GM21786 (cell line): ENCODE measurements at regions not wholly inside any gene's neighbourhood (a gene's known extent, or its start where the extent isn't known, plus 50 kb on each side); places are given as distances from the start of the nearest gene placed in this dataset.
"Not testable (repeated sequence)": the region's sequence is repeated elsewhere in the genome, so short reads cannot be mapped to it uniquely, and the experiment has no call there.

Experiments used
- ATAC-seq: cut with Tn5 transposase; IDR thresholded peaks from one replicate; pipeline ENCODE4 v1.9.1; 2021; ENCODE audit not compliant: unreplicated experiment

- ATAC-seq = no peak
Measured at GRCh38 chr16:26840691-26841090, 226.0 kb upstream of the C16orf82 start.

DNA sequence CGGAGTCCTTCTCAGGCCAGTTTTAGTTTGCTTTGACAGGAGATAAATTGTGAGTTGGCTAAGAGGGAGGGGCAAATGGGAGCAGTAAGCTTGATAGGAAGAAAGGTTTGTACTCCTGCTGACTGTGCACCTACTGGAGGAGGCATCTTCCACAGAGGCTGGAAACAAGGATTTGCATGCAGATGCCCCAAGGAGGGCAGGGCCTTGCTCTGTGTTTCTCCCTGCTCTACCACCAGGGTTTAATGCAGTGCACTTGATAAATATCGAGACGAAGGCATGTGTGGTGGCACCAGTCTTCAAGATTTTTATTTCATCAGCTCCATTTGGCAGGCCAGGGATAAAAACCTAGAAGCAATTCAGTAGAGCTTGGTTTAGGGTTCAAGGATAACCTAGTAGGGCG is 210.5 kb upstream of the C16orf82 start:
- ATAC-seq = no peak

DNA sequence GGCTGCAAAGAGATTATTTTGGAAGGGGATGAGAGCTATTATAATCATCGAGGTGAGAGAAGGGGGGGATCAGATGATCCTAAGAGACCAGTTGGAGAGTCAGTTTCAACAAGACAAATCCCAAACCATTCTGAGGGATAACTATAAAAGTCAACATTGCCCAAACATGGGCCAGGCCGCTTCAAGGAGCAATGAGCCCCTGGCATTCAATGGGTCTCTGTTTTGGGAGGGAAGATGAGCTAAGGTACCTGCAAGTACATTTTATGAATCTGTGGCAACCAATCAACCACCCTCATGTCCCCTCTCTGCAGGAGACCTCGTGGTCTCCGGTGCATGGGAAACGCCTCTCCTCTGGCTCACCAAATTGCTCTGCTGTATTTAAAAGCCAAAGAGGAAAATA is 209.9 kb upstream of the C16orf82 start:
- ATAC-seq = no peak

- no peak for ATAC-seq
Measured at GRCh38 chr16:26857371-26857770, 209.4 kb upstream of the C16orf82 start.

DNA sequence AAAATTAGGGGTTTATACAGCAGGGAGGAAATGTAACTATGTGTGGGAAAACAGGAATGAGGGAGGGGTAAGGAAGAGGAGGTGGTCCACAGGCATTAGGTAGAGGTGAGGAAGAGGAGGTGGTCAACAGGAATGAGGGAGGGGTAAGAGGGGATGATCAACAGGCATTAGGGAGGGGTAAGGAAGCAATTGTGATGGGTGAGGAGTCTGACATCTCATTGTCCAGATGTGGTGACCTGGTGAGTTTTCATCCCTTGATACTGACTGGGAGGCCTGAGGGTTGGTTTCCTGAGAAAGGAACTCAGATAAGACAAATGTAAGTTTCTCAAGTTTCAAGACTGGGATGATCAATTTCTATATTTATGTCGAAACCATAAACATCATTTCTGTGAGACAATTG is 206.2 kb upstream of the C16orf82 start:
- ATAC-seq = no peak

DNA sequence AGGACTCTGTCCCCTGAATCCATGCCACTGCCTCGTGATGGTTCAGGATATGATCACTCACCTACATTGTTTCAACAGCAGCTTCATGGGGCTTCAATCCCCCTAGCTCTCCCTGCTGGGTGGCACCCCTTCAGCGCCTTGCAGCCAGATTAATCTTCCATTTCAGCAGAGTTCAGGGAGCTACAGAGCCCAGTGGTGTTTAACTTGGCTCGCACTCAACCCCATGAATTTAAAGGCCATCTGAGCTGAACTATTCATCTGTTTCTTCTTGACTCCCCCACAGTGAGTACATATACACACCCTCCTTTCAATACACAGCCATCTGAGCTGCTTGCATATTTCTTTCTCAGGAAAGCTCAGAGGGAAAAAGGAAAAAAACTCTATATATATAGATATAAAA is 202.8 kb upstream of the C16orf82 start:
- no peak for ATAC-seq

DNA sequence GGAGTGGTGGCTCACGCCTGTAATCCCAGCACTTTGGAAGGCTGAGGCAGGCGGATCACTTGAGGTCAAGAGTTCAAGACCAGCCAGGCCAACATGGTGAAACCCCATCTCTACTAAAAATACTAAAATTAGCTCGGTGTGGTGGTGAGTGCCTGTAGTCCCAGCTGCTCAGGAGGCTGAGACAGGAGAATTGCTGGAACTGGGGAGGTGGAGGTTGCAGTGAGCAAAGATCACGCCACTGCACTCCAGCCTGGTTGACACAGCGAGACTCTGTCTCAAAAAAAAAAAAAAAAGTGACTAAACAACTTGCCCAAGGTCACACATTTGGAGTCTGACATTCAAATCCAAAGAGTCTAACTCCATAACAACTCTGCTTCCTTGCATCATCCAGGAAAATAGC is 192.4 kb upstream of the C16orf82 start:
- not testable (repeated sequence) for ATAC-seq

- no peak for ATAC-seq
Measured at GRCh38 chr16:26877421-26877820, 189.3 kb upstream of the C16orf82 start.

GRCh38 chr16:26885674-26886073 is 181.1 kb upstream of the C16orf82 start:
- no peak for ATAC-seq

DNA sequence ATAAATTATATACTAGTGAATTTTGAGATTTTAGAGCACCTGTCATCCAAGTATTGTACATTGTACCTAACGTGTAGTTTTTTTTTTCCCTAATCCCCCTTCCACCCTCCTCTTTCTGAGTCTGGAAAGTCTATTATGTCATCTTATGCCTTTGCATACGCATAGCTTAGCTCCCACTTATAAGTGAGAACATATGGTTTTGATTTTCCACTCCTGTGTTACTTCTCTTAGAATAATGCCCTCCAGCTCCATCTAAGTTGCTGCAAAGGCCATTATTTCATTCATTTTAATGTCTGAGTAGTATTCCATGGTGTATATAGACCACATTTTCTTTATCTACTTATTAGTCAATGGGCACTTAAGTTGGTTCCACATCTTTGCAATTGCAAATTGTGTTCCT is 177.0 kb upstream of the C16orf82 start:
- ATAC-seq = no peak

GRCh38 chr16:26898200-26898599 is 168.5 kb upstream of the C16orf82 start:
- ATAC-seq = no peak

DNA sequence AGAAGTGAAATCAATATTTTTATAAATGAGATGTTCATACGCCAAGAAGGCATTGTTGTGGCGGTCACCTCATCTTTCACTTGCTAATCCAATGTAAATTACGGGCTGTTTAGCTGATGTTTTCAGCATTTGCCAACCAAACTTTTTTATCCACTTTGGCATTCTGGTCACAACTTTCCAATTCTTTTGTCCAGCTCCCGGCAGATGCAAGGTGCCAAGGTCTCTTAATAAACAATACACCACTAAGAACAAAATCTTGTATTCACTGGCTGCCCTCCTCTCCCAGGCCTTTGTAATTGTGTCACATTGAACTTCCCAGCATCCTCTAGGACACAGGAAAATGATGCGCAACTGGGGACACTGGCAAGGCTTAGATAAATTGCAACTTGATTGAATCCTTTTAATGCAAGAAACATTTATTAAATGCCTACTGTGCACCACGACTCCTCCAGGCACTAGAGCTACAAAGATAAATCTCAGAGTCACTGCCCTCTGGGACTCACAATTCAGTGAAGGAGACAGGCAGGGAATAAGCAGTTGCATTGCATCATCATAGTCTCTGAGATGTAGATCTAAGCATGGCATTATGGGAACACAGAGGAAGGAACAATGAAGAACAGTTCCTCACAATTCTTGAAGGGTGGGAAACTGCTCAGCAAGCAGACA is 165.4 kb upstream of the C16orf82 start:
- ATAC-seq = no peak

DNA sequence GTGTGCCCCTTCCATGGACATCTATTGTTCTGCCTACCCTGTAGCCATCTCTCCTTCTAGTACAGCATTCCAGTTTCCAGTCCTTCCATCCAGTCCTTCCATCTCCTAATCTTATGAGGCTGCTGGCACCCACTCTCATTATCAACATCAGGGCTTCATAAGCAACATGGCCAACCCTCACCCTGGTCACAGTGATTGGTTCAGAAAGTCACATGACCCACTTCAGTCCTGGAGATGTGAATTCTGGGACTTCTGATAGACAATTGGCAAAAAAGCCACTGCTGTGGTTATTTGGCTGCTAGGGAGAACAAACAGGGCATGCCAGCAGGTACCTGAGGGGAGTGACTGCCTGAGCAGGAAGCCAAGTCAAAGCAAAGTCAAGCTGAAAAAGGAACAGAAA is 164.7 kb upstream of the C16orf82 start:
- ATAC-seq = no peak

DNA sequence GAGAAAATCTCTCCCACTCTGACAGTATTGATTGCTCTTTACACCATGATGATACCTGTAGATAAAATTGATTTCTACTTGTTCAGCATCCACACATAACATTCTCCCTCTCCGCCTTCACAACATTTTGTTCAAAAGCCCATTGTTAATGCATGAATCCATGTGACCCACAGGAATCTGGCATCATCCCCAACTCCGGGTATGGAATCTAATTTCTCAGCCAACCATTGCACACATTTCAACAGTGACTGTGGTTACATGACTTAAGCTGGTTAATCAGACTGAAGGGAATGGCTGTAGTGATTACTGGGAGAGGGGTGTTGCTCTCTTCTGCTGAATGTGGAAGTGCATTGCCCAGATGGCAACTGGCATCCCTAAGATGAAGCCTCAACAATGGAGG is 161.4 kb upstream of the C16orf82 start:
- no peak for ATAC-seq

GRCh38 chr16:26909623-26910022 is 157.1 kb upstream of the C16orf82 start:
- no peak for ATAC-seq

DNA sequence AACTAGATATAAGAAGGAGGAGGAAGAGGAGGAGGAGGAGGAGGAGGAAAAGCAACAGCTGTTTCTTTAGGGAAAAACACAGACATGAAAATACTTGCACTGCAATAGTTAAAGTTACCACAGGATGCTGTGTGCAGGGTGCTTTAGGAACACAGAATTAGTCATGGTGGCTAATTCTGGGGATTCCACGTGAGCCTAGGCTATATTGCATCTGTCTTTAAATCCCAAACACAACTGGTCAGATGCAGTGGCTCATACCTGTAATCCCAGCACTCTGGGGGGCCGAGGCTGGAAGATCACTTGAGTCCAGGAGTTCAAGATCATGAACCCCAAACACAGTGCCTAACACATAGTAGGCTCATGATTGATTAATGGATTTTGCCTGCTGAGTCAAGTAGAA is 155.3 kb upstream of the C16orf82 start:
- no peak for ATAC-seq

- ATAC-seq = no peak
Measured at GRCh38 chr16:26913851-26914250, 152.9 kb upstream of the C16orf82 start.

DNA sequence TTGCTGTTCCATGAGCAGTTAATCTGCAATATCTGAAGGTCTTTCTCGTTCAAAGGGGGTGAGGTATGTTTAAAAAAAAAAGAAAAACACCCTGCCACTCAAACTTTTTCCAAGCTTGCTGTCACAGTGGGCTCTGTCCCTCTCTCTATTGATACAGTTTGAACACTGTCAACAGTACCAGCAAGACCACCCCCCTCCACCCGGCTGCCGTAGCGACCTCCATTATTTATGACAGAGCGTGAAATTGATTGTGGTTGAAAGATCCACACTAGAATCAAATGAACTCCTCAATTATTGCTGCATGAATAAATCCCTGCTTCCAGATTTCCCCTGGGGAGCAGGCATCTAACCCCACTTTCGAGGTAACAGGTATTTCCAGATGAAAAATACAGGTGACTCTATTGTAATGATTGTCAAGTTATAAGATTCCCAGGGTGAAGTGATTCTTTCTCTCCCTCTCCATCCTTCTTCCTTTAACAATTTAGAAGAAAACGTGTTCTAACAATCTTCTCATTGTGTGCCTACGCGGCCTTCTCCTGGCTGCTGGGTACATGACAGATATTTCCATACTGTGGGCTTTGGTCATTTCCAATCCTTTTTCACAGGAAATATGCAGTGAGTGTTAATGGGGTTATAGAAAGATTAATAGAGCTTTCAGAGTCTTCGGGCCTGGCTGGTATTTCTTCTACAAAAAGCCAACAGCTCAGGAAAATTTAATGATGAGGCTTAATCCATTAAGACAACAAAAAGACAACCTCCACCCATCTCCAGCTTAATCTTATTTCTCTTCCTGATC is 135.7 kb upstream of the C16orf82 start:
- ATAC-seq = no peak

DNA sequence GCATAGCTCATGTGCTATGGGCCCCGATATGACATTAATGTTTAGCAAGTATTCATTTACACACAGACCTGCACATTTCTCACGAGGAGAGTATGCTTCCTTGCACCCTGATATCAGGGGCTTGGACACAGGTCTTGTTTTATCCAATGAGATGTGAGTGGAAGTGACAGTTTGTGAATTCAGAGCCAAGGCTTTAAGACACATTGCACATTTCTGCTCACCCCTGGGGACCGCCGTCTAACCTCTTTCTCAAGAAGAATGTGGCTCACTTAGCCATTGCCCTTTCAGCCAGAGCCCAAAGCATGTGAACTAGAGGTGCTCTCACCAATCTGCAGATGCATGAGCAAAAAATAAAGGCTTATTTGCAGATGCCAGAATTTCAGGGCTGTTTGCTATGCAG is 116.1 kb upstream of the C16orf82 start:
- no peak for ATAC-seq

DNA sequence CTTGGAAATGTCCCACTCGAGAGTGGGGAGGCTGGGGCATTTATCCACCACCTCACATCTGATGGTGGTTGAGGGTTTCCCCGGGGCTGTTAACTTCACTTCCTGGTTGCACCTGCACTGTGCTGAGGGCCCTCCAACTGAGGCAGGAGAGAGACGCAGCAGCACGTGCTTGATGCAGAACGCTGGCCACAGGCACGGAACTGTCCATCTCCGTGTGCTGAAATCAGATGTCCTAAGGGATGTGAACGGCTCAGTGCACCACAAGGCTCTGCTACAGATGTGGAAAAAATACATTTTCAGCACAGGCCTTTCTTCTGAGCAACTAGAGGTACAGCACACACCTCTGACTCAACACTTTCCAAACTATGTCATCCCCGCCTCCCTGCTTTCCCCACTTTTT is 114.8 kb upstream of the C16orf82 start:
- ATAC-seq = no peak

DNA sequence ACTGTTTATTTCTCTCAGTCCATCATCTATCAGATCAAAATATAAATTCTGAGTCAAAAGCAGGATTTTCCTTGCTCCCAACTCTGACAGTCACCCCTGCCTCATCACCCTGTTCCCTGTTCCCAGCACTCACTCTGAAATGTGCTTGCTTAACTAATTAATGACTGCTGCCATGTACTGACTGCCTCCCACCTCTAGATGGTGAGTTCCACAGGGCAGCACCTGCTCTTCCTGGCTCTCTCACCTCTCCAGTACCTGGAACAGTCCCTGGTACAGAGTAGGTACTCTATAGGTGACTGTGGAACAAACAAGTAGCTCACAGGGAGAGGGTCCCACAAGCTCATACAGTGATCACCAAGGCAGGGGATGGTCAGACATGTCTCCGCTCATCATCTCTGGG is 114.3 kb upstream of the C16orf82 start:
- no peak for ATAC-seq

GRCh38 chr16:26957283-26957859 is 109.4 kb upstream of the C16orf82 start:
- no peak for ATAC-seq
